BJ (cell line): ENCODE measurements at regions not wholly inside any gene's neighbourhood (a gene's known extent, or its start where the extent isn't known, plus 50 kb on each side); places are given as distances from the start of the nearest gene placed in this dataset. TPM values are rescaled to one million over a fixed set of nuclear protein-coding genes. Genes with fewer than 3 reads are reported as not detected.

Experiments used
- CTCF ChIA-PET: fragments of 350-600 bp; formaldehyde crosslinking; extraction: SDS; loops from one replicate; lab custom pipeline; 2021; ENCODE audit warnings: antibody characterized with exemption, inconsistent platforms; lab: Yijun Ruan, JAX
- POLR2A ChIA-PET: fragments of 300-600 bp; sonication (Branson Sonifier 250); formaldehyde crosslinking; extraction: SDS; loops from one replicate; lab custom pipeline; 2021; ENCODE audit warnings: antibody characterized with exemption; lab: Charles Lee
- DNase-seq: peaks from one replicate; pipeline ENCODE4 v3.0.0-alpha.2; 2011; ENCODE audit warnings: low read depth
- H3K27me3 ChIP-seq: 2 replicates; pipeline ENCODE4 v1.6.0; 2011; ENCODE audit warnings: low read length; ENCODE audit not compliant: control insufficient read depth, insufficient read depth
- H3K36me3 ChIP-seq: 2 replicates; pipeline ENCODE4 v1.5.1; 2011; ENCODE audit warnings: low read length; ENCODE audit not compliant: control insufficient read depth, insufficient read depth
- H3K4me3 ChIP-seq: 2 replicates; pipeline ENCODE4 v1.5.1; 2011; ENCODE audit warnings: low read depth, mild to moderate bottlenecking, control low read depth, low read length
- small RNA-seq: library from RNA; depleted of rRNA; stranded (forward); fragments of <200 nt; gene quantifications from one replicate; pipeline ENCODE3, GENCODE V24; 2012; ENCODE audit warnings: low replicate concordance, low read depth; ENCODE audit not compliant: insufficient read length
- TF ChIP-seq, protein P1 (sequence below): IDR thresholded peaks from 2 replicates; pipeline ENCODE4 v1.5.1; 2011; ENCODE audit warnings: low read depth, mild to moderate bottlenecking, control low read depth, inconsistent platforms, low read length, moderate library complexity; ENCODE audit not compliant: insufficient read depth

DNA sequence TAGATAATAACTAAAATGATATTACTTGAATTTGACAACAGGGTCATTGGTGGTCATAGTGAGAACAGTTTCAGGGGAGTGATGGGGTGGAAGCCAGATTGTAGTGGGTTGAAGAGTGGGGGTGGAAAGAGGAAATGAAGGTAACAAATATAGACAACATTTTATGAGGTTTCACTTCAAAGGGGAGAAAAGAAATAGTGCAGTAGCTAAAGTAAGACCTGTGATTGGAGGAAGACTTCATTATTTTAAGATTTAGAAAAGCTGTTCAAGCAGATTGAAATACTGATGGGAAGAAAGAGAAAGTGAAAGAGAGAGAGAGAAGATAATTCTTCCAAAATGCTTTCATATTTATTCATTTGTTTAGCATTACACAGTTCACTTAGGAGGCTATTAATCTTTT, 52.0 kb upstream of the KCNA3 start:
- H3K4me3 ChIP-seq: no peak overlapping the region
- no peaks in the 10 kb centered on the region for H3K36me3 ChIP-seq
- H3K27me3 ChIP-seq: no peaks in the 10 kb centered on the region; the same call in 1 of the 2 replicates
- POLR2A ChIA-PET: no interaction called here
- DNase-seq: no peak
- TF ChIP-seq, protein P1, sequence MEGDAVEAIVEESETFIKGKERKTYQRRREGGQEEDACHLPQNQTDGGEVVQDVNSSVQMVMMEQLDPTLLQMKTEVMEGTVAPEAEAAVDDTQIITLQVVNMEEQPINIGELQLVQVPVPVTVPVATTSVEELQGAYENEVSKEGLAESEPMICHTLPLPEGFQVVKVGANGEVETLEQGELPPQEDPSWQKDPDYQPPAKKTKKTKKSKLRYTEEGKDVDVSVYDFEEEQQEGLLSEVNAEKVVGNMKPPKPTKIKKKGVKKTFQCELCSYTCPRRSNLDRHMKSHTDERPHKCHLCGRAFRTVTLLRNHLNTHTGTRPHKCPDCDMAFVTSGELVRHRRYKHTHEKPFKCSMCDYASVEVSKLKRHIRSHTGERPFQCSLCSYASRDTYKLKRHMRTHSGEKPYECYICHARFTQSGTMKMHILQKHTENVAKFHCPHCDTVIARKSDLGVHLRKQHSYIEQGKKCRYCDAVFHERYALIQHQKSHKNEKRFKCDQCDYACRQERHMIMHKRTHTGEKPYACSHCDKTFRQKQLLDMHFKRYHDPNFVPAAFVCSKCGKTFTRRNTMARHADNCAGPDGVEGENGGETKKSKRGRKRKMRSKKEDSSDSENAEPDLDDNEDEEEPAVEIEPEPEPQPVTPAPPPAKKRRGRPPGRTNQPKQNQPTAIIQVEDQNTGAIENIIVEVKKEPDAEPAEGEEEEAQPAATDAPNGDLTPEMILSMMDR: no peak
- CTCF ChIA-PET: no interaction called here

Small RNA genes in the stretch of these regions (small RNA-seq; reads per million reads assigned to genes)
- gene RF00019: not detected
